ENCODE measurements at regions not wholly inside any gene's neighbourhood (a gene's known extent, or its start where the extent isn't known, plus 50 kb on each side); places are given as distances from the start of the nearest gene placed in this dataset.

- no peak for DNase-seq (ENCODE audit: low read depth in 4 of 4, low spot score in 1 of 4)
Measured at GRCh38 chr3:67286586-67286985, 288.5 kb downstream of the KBTBD8 start.

GRCh38 chr3:67288466-67289106 is 290.5 kb downstream of the KBTBD8 start:
- DNase-seq (ENCODE audit: low read depth in 4 of 4, low spot score in 1 of 4) = no peak

- DNase-seq (ENCODE audit: low read depth in 4 of 4, low spot score in 1 of 4) = no peak
Measured at GRCh38 chr3:67289626-67290025, 291.5 kb downstream of the KBTBD8 start.

GRCh38 chr3:67290438-67290837 is 292.3 kb downstream of the KBTBD8 start:
- no peak for DNase-seq (ENCODE audit: low read depth in 4 of 4, low spot score in 1 of 4)

- DNase-seq (ENCODE audit: low read depth in 4 of 4, low spot score in 1 of 4) = no peak
Measured at GRCh38 chr3:67291287-67292252, 293.5 kb downstream of the KBTBD8 start.

GRCh38 chr3:67292356-67293121 is 294.4 kb downstream of the KBTBD8 start:
- no peak for DNase-seq (ENCODE audit: low read depth in 4 of 4, low spot score in 1 of 4)

- DNase-seq (ENCODE audit: low read depth in 4 of 4, low spot score in 1 of 4) = no peak
Measured at GRCh38 chr3:67294341-67294740, 296.2 kb downstream of the KBTBD8 start.

- DNase-seq (ENCODE audit: low read depth in 4 of 4, low spot score in 1 of 4) = no peak
Measured at GRCh38 chr3:67296039-67296892, 298.2 kb downstream of the KBTBD8 start.

- DNase-seq (ENCODE audit: low read depth in 4 of 4, low spot score in 1 of 4) = no peak
Measured at GRCh38 chr3:67297715-67298475, 299.8 kb downstream of the KBTBD8 start.

- no peak for DNase-seq (ENCODE audit: low read depth in 4 of 4, low spot score in 1 of 4)
Measured at GRCh38 chr3:67301556-67301955, 303.4 kb downstream of the KBTBD8 start.

- no peak for DNase-seq (ENCODE audit: low read depth in 4 of 4, low spot score in 1 of 4)
Measured at GRCh38 chr3:67302489-67302888, 304.4 kb downstream of the KBTBD8 start.

GRCh38 chr3:67305160-67305559 is 307.1 kb downstream of the KBTBD8 start:
- DNase-seq (ENCODE audit: low read depth in 4 of 4, low spot score in 1 of 4) = no peak

GRCh38 chr3:67305922-67306321 is 307.8 kb downstream of the KBTBD8 start:
- no peak for DNase-seq (ENCODE audit: low read depth in 4 of 4, low spot score in 1 of 4)

GRCh38 chr3:67311440-67311839 is 313.3 kb downstream of the KBTBD8 start:
- DNase-seq (ENCODE audit: low read depth in 4 of 4, low spot score in 1 of 4) = no peak

GRCh38 chr3:67312155-67312554 is 314.0 kb downstream of the KBTBD8 start:
- DNase-seq (ENCODE audit: low read depth in 4 of 4, low spot score in 1 of 4) = no peak

- DNase-seq (ENCODE audit: low read depth in 4 of 4, low spot score in 1 of 4) = no peak
Measured at GRCh38 chr3:67318162-67318561, 320.1 kb downstream of the KBTBD8 start.

- DNase-seq (ENCODE audit: low read depth in 4 of 4, low spot score in 1 of 4) = no peak
Measured at GRCh38 chr3:67324554-67324953, 326.4 kb downstream of the KBTBD8 start.
